ENCODE measurements at regions not wholly inside any gene's neighbourhood (a gene's known extent, or its start where the extent isn't known, plus 50 kb on each side); places are given as distances from the start of the nearest gene placed in this dataset.

- no peak for TF ChIP-seq PATZ1 (CRISPR knock-in tag; IDR thresholded peaks at IDR 0.05; ENCODE audit: borderline replicate concordance)
- TF ChIP-seq ZFP30 (CRISPR knock-in tag; IDR thresholded peaks at IDR 0.05), result no peak
- no peak for TF ChIP-seq TOX (CRISPR knock-in tag; IDR thresholded peaks at IDR 0.05; ENCODE audit: borderline replicate concordance)
- TF ChIP-seq PPARA (CRISPR knock-in tag; IDR thresholded peaks at IDR 0.05; ENCODE audit: borderline replicate concordance), result no peak
- TF ChIP-seq ZNF565 (CRISPR knock-in tag; conservative IDR thresholded peaks at IDR 0.05; ENCODE audit: low read depth), result no peak
- TF ChIP-seq RARB (CRISPR knock-in tag; IDR thresholded peaks at IDR 0.05), result no peak
Observed at GRCh38 chr2:16389611-16390010, 276.0 kb downstream of the CYRIA start.
